BE2C (cell line): ENCODE measurements at regions not wholly inside any gene's neighbourhood (a gene's known extent, or its start where the extent isn't known, plus 50 kb on each side); places are given as distances from the start of the nearest gene placed in this dataset.

Experiments
- DNase-seq: peaks from one replicate; pipeline ENCODE4 v3.0.0-alpha.2; 2020
- H3K27me3 ChIP-seq: fragments of 250-450 bp; sonication (Bioruptor Pico); 2 replicates; pipeline ENCODE4 v1.5.1; 2020; ENCODE audit warnings: mild to moderate bottlenecking
- H3K36me3 ChIP-seq: fragments of 250-450 bp; sonication (Bioruptor Pico); 2 replicates; pipeline ENCODE4 v1.5.1; 2020; ENCODE audit warnings: mild to moderate bottlenecking
- H3K4me1 ChIP-seq: fragments of 250-450 bp; sonication (Bioruptor Pico); 2 replicates; pipeline ENCODE4 v1.5.1; 2020
- H3K4me3 ChIP-seq: 2 replicates; pipeline ENCODE4 v1.5.1; 2011; ENCODE audit warnings: low read depth, low read length
- H3K9me3 ChIP-seq: fragments of 250-450 bp; sonication (Bioruptor Pico); 2 replicates; pipeline ENCODE4 v1.5.1; 2020
- TF ChIP-seq, protein P1 (sequence below): IDR thresholded peaks from 2 replicates; pipeline ENCODE4 v1.5.1; 2012; ENCODE audit warnings: mild to moderate bottlenecking, low read depth, low read length

- no peak overlapping the region for H3K4me3 ChIP-seq
- peaks cover 57% of the 10 kb centered on the region for H3K36me3 ChIP-seq
- peaks cover 39% of the 10 kb centered on the region for H3K9me3 ChIP-seq
- H3K4me1 ChIP-seq: no peaks in the 10 kb centered on the region
- DNase-seq: no peak
- no peaks in the 10 kb centered on the region for H3K27me3 ChIP-seq
- TF ChIP-seq, protein P1, sequence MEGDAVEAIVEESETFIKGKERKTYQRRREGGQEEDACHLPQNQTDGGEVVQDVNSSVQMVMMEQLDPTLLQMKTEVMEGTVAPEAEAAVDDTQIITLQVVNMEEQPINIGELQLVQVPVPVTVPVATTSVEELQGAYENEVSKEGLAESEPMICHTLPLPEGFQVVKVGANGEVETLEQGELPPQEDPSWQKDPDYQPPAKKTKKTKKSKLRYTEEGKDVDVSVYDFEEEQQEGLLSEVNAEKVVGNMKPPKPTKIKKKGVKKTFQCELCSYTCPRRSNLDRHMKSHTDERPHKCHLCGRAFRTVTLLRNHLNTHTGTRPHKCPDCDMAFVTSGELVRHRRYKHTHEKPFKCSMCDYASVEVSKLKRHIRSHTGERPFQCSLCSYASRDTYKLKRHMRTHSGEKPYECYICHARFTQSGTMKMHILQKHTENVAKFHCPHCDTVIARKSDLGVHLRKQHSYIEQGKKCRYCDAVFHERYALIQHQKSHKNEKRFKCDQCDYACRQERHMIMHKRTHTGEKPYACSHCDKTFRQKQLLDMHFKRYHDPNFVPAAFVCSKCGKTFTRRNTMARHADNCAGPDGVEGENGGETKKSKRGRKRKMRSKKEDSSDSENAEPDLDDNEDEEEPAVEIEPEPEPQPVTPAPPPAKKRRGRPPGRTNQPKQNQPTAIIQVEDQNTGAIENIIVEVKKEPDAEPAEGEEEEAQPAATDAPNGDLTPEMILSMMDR: no peak
Observed at GRCh38 chr15:25051399-25052154, 96.8 kb downstream of the SNRPN start.

- Histone ChIP-seq H3K9me3 (peaks cover 44% of the 10 kb centered on the region), H3K4me1 (no peaks in the 10 kb centered on the region), H3K36me3 (peaks cover 59% of the 10 kb centered on the region), H3K27me3 (no peaks in the 10 kb centered on the region), H3K4me3 (no peak overlapping the region)
- DNase-seq: no peak
- TF ChIP-seq, protein P1: no peak
Observed at GRCh38 chr15:25052191-25052999, 97.6 kb downstream of the SNRPN start.

GRCh38 chr15:25053000-25053815 is 98.4 kb downstream of the SNRPN start:
- DNase-seq: no peak
- Histone ChIP-seq H3K4me3 (no peak overlapping the region), H3K27me3 (no peaks in the 10 kb centered on the region), H3K4me1 (no peaks in the 10 kb centered on the region), H3K36me3 (peaks cover 65% of the 10 kb centered on the region), H3K9me3 (peaks cover 46% of the 10 kb centered on the region)
- TF ChIP-seq, protein P1: no peak

DNA sequence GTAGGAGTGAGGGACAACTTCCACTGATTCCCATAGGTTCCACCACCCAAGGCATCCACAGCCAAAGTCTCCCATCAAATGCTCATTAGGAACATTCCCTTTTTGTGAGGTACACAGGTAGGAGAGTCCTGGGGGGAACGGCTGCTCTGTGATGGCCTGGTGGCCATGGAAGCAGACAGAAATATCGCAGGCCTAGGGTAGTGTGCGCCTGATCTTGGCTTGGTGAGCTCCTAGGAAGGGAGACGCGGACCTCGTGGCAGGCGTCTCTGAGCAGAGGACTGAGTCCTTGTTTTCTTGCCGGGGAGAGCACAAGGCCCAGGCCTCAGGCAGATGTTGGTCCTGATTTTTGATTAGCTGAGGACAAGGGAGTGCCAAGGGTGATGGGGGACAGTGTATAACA is 99.5 kb downstream of the SNRPN start:
- H3K36me3 ChIP-seq: peaks cover 76% of the 10 kb centered on the region

GRCh38 chr15:25054943-25055342 is 100.2 kb downstream of the SNRPN start:
- DNase-seq: no peak
- peaks cover 80% of the 10 kb centered on the region for H3K36me3 ChIP-seq
- peaks cover 57% of the 10 kb centered on the region for H3K9me3 ChIP-seq
- no peaks in the 10 kb centered on the region for H3K27me3 ChIP-seq
- no peak overlapping the region for H3K4me3 ChIP-seq
- TF ChIP-seq, protein P1: no peak
- H3K4me1 ChIP-seq: no peaks in the 10 kb centered on the region

More for the DNA sequence above, 99.5 kb downstream of the SNRPN start:
- TF ChIP-seq, protein P1: no peak
- H3K4me1 ChIP-seq: no peaks in the 10 kb centered on the region
- H3K4me3 ChIP-seq: no peak overlapping the region
- DNase-seq: no peak
- H3K9me3 ChIP-seq: peaks cover 57% of the 10 kb centered on the region
- no peaks in the 10 kb centered on the region for H3K27me3 ChIP-seq
